HUES48 (cell line): ENCODE measurements at regions not wholly inside any gene's neighbourhood (a gene's known extent, or its start where the extent isn't known, plus 50 kb on each side); places are given as distances from the start of the nearest gene placed in this dataset.

Experiments
- H3K27ac ChIP-seq: one replicate; pipeline ENCODE4 v1.7.0; 2013; ENCODE audit warnings: low read depth, low read length, inconsistent platforms
- H3K27me3 ChIP-seq: 2 replicates; pipeline ENCODE4 v1.6.1; 2013; ENCODE audit warnings: mild to moderate bottlenecking, low read length; ENCODE audit not compliant: control insufficient read depth, insufficient read depth
- H3K36me3 ChIP-seq: 2 replicates; pipeline ENCODE4 v1.6.1; 2013; ENCODE audit warnings: low read length; ENCODE audit not compliant: control insufficient read depth, insufficient read depth
- H3K4me1 ChIP-seq: 2 replicates; pipeline ENCODE4 v1.6.1; 2013; ENCODE audit warnings: mild to moderate bottlenecking, low read length; ENCODE audit not compliant: control insufficient read depth, insufficient read depth
- H3K4me3 ChIP-seq: 2 replicates; pipeline ENCODE4 v1.5.1; 2013; ENCODE audit warnings: mild to moderate bottlenecking, low read depth, low read length
- H3K9ac ChIP-seq: 2 replicates; pipeline ENCODE4 v1.6.1; 2013; ENCODE audit warnings: mild to moderate bottlenecking, low read depth, low read length, moderate library complexity
- H3K9me3 ChIP-seq: 2 replicates; pipeline ENCODE4 v1.6.1; 2013; ENCODE audit warnings: low read length; ENCODE audit not compliant: control insufficient read depth, insufficient read depth

DNA sequence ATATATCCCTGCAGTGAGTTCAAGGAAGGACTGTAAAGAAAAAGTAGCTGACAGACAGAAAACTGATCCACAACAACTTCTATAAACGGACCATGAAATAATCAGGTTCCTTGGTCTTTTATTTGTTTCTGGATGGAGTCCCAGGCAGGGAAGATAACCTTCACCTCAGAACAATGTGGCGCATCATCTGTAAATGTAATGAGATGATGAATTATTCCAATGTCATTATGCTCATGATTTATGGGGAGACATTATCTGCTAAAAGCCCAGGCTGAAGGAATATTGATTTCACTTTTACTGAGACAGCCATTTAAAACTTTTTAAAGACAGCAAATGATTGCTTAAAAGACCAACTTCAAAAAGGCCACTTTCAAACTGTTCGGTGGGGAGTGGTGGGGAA, 354.9 kb upstream of the ADAMTS9 start:
- no peaks in the 10 kb centered on the region for H3K27me3 ChIP-seq
- H3K36me3 ChIP-seq, result no peaks in the 10 kb centered on the region
- H3K9ac ChIP-seq, result no peak overlapping the region
- H3K9me3 ChIP-seq, result no peaks in the 10 kb centered on the region
- no peak overlapping the region for H3K27ac ChIP-seq
- no peaks in the 10 kb centered on the region for H3K4me1 ChIP-seq
- H3K4me3 ChIP-seq, result no peak overlapping the region

GRCh38 chr3:65039754-65040210, 352.0 kb upstream of the ADAMTS9 start:
- H3K9me3 ChIP-seq, result no peaks in the 10 kb centered on the region
- H3K9ac ChIP-seq, result no peak overlapping the region
- H3K4me3 ChIP-seq, result no peak overlapping the region
- no peaks in the 10 kb centered on the region for H3K36me3 ChIP-seq
- H3K27ac ChIP-seq, result peak overlapping the region; percentile 31
- no peaks in the 10 kb centered on the region for H3K27me3 ChIP-seq
- H3K4me1 ChIP-seq, result no peaks in the 10 kb centered on the region

DNA sequence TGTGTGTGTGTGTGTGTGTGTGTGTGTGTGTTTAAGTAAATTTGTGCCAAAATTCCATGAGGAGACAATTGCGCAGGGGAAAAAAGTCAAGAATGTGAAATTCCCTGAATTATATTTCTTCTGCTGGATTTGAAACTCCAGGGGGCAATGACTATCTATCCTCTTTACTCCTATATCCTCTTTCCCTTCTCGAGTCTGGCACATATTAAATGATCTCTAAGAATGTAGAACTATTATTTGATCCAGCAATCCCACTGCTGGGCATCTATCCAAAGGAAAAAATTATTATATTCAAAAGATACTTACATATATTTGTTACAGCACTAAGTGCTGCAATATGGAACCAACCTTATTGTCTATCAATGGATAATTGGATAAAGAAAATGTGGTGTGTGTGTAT, 350.1 kb upstream of the ADAMTS9 start:
- Histone ChIP-seq H3K4me1 (no peaks in the 10 kb centered on the region), H3K27ac (no peak overlapping the region)

GRCh38 chr3:65035246-65035645, 347.4 kb upstream of the ADAMTS9 start:
- Histone ChIP-seq H3K27me3 (no peaks in the 10 kb centered on the region), H3K36me3 (no peaks in the 10 kb centered on the region), H3K9me3 (no peaks in the 10 kb centered on the region), H3K9ac (no peak overlapping the region), H3K4me1 (peaks cover 15% of the 10 kb centered on the region), H3K27ac (no peak overlapping the region), H3K4me3 (no peak overlapping the region)

More for the DNA sequence above, 350.1 kb upstream of the ADAMTS9 start:
- H3K27me3 ChIP-seq, result no peaks in the 10 kb centered on the region
- H3K4me3 ChIP-seq, result no peak overlapping the region
- H3K9me3 ChIP-seq, result no peaks in the 10 kb centered on the region
- H3K9ac ChIP-seq, result no peak overlapping the region
- H3K36me3 ChIP-seq, result no peaks in the 10 kb centered on the region

DNA sequence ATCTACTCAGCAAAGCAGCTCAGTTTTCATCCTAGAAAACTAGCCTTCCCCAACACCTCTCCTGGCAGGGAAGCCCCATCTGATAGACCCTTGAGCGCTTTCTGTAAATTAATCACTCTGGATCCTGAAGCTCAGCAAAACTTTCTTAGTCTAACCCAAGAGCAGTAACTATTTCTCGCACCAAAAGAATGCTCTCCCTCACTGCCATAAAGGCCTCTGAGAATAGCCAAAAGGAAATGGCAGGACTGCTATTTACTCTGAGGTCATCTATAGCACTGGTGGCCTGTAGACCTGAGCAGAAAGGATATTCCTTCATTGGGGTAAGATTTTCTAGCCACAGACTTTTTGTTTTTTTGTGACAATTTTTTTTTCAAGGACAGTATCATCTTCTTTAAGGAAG, 345.8 kb upstream of the ADAMTS9 start:
- H3K27ac ChIP-seq, result no peak overlapping the region

DNA sequence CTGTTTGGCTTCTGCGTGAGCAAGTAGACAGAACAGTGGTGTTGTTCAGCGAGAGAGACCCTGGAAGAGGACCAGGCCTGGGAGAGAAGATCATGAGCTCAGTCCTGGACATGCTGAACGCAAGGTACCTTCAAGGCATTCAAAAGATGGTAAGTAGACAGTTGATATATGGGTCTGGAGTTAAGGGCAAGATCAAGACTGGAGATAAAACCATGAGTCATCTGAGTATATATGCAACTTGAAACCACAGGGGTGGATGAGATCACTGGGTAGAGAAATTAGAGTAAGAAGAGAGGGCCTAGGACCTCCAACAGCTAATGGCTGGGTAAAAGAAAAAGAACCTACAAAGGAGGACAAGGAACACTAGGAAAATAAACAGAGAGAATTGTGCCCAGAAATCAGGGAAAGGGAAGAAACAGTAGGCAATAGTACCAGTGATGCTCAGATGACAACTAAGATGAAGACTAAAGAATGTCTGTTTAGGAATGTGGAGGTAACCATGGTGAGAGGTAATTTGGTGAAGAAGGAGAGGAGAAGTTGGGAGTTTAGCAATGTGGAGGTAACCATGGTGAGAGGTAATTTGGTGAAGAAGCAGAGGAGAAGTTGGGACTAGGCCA, 343.2 kb upstream of the ADAMTS9 start:
- peaks cover 20% of the 10 kb centered on the region for H3K4me1 ChIP-seq
- no peak overlapping the region for H3K4me3 ChIP-seq
- H3K9me3 ChIP-seq, result no peaks in the 10 kb centered on the region
- H3K27ac ChIP-seq, result no peak overlapping the region
- H3K27me3 ChIP-seq, result no peaks in the 10 kb centered on the region
- H3K36me3 ChIP-seq, result no peaks in the 10 kb centered on the region
- H3K9ac ChIP-seq, result no peak overlapping the region

More for the DNA sequence above, 345.8 kb upstream of the ADAMTS9 start:
- no peaks in the 10 kb centered on the region for H3K27me3 ChIP-seq
- H3K9ac ChIP-seq, result no peak overlapping the region
- H3K4me1 ChIP-seq, result peaks cover 15% of the 10 kb centered on the region
- H3K9me3 ChIP-seq, result no peaks in the 10 kb centered on the region
- no peak overlapping the region for H3K4me3 ChIP-seq
- H3K36me3 ChIP-seq, result no peaks in the 10 kb centered on the region

DNA sequence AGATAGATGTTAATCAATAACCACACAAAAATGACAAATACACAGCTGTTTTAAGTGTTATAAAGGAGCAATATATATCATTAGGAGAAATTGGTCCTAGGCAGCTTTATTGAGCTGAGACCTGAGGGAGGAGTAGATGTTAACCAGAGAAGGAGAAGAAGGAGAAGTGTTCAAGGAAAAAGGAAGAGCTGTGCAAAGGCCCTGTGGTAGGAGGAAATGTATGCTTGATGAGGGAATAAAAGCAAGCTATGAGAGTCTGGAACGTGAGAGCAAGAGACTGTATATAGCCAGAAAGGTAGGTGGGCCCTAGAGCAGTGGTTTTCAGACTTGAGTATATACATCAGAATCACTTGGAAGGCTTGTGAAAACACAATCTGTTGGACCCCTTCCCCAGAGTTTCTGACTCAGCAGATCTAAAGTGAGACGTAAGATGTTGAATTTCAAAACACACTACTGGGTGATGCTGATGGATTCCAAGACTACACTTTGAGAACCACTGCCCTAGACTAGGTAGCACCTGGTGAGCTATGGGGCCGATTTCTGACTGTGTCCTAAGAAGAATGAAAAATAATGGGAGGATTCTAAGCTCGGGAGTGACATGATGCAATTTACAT, 342.3 kb upstream of the ADAMTS9 start:
- no peaks in the 10 kb centered on the region for H3K27me3 ChIP-seq
- H3K4me1 ChIP-seq, result peaks cover 20% of the 10 kb centered on the region
- no peak overlapping the region for H3K4me3 ChIP-seq
- no peak overlapping the region for H3K9ac ChIP-seq
- no peaks in the 10 kb centered on the region for H3K36me3 ChIP-seq
- H3K27ac ChIP-seq, result no peak overlapping the region
- H3K9me3 ChIP-seq, result no peaks in the 10 kb centered on the region

DNA sequence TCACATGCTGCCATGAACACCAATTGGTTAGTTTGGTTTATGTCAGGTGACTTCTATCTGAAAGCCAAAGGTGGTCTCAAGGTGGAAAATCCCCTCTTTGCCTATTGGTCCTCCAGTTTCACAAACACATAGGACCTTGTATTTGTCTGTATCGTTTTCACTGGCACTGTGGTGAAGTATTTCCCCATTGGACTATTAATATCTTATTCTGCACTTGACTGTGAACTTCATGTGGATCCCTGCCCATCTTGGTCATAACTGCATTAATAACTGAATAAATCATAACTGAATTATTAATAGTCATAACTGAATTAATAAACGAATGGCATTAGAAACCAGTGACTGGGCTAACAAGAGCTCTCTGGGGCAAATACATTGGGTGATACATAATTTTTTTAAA, 341.3 kb upstream of the ADAMTS9 start:
- Histone ChIP-seq H3K27me3 (no peaks in the 10 kb centered on the region), H3K9me3 (no peaks in the 10 kb centered on the region), H3K4me3 (no peak overlapping the region), H3K4me1 (peaks cover 20% of the 10 kb centered on the region), H3K9ac (no peak overlapping the region), H3K27ac (no peak overlapping the region), H3K36me3 (no peaks in the 10 kb centered on the region)

DNA sequence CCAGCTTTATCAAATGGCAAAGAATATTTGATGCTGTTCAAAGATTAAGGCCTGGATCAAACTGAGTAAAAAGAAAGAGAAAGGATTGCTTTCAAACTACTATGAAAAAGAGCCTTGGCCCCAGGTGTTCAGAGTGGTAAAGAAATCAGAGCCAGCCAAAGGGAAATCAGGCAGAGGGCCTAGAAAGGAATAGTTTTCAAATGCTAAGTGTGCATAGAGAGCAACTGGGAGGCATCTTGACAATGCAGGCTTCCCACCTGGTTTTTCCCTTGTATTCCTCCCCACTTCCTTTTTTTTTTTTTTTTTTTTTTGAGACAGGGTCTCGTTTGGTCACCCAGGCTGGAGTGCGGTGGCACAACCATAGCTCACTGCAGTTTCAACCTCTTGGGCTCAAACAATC, 340.2 kb upstream of the ADAMTS9 start:
- Histone ChIP-seq H3K27me3 (no peaks in the 10 kb centered on the region), H3K9me3 (no peaks in the 10 kb centered on the region), H3K27ac (peak overlapping the region; percentile 32), H3K4me1 (peaks cover 20% of the 10 kb centered on the region), H3K9ac (no peak overlapping the region), H3K36me3 (no peaks in the 10 kb centered on the region), H3K4me3 (no peak overlapping the region)

DNA sequence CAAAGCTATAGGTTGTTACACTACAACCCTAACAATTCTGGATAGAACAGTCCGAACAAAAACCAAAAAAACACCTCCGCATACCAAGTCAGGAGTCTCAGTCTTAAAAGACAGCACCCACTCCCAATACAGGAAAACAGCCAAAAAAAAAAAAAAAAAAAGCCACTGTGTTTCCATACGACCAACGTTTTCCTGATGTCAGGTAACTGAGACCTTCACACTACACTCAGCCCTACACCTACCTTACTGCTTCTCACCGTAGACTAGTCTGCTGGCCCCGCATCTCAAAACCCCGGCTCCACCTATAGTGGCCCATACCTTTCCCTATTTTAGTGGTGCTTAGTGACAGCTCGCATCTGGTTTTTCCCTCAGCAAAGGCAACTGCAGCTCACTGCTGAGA, 339.5 kb upstream of the ADAMTS9 start:
- no peaks in the 10 kb centered on the region for H3K27me3 ChIP-seq
- peak overlapping the region; percentile 32 for H3K27ac ChIP-seq
- no peak overlapping the region for H3K9ac ChIP-seq
- H3K9me3 ChIP-seq, result no peaks in the 10 kb centered on the region
- peaks cover 20% of the 10 kb centered on the region for H3K4me1 ChIP-seq
- H3K4me3 ChIP-seq, result no peak overlapping the region
- no peaks in the 10 kb centered on the region for H3K36me3 ChIP-seq

DNA sequence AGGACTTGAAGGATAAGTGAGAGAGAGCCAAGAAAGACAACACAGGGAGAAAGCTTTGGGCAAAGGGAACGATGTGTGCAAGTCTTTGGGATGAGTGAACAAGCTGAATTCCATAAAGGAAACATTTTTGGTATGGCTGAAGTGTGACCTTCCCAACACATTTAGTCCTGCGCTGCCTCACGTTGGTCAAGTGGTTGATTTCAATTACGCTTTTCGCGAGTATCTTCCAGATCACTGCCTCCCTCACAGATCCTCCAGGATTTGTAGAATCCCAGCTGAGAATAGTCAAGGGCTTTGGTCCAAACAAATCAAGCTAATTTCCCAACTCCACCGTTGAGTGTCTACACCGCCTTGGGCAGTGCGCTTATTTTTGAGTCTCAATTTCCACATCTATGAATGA, 338.4 kb upstream of the ADAMTS9 start:
- Histone ChIP-seq H3K9ac (no peak overlapping the region), H3K4me1 (peaks cover 11% of the 10 kb centered on the region)

More for the DNA sequence above, 338.4 kb upstream of the ADAMTS9 start:
- H3K36me3 ChIP-seq, result no peaks in the 10 kb centered on the region
- H3K27me3 ChIP-seq, result no peaks in the 10 kb centered on the region
- H3K4me3 ChIP-seq, result no peak overlapping the region
- no peak overlapping the region for H3K27ac ChIP-seq
- H3K9me3 ChIP-seq, result no peaks in the 10 kb centered on the region
